GM12878 (cell line): ENCODE measurements at regions not wholly inside any gene's neighbourhood (a gene's known extent, or its start where the extent isn't known, plus 50 kb on each side); places are given as distances from the start of the nearest gene placed in this dataset.

Experiments
- ATAC-seq: fragments of 200-7000 bp; cut with Tn5 transposase; 3 replicates; pipeline ENCODE4 v1.9.1; 2020; ENCODE audit warnings: mild to moderate bottlenecking, moderate library complexity
- BruUV-seq: library from RNA; stranded (reverse); fragments of 400-500 nt; replicated peaks from 2 replicates; lab custom pipeline; 2021; lab: Mats Ljungman, UMichigan
- CTCF ChIA-PET: fragments of 300-600 bp; sonication (Branson Sonifier 250); formaldehyde crosslinking; extraction: SDS; loops from one replicate; lab custom pipeline; 2021; ENCODE audit warnings: inconsistent platforms; lab: Yijun Ruan, JAX
- POLR2A ChIA-PET: fragments of 350-600 bp; formaldehyde crosslinking; extraction: SDS; loops from one replicate; lab custom pipeline; 2021; ENCODE audit warnings: inconsistent platforms; lab: Charles Lee
- RAD21 ChIA-PET: fragments of 300-600 bp; sonication (Branson Sonifier 250); formaldehyde crosslinking; loops from one replicate; lab custom pipeline; 2023; ENCODE audit warnings: antibody characterized with exemption; ENCODE audit not compliant: unreplicated experiment; lab: Charles Lee
- SMC1A ChIA-PET: fragments of 300-600 bp; sonication (Branson Sonifier 250); formaldehyde crosslinking; loops from one replicate; lab custom pipeline; 2023; ENCODE audit not compliant: unreplicated experiment, uncharacterized antibody; lab: Charles Lee
- DNase-seq: peaks from one replicate; pipeline ENCODE4 v3.0.0-alpha.2; 2011; ENCODE audit warnings: low read depth, low spot score
- FAIRE-seq: peaks from 3 replicates; lab custom pipeline; 2011; peaks lifted over from hg19 to GRCh38; lab: Jason Lieb, UNC
- H2AFZ ChIP-seq: 2 replicates; pipeline ENCODE4 v1.6.0; 2011; ENCODE audit warnings: low read depth, low read length, control low read depth; ENCODE audit not compliant: control insufficient read depth
- H3K27ac ChIP-seq: 2 replicates; pipeline ENCODE4 v1.5.1; 2011; ENCODE audit warnings: control low read depth; ENCODE audit not compliant: control insufficient read depth, insufficient read depth
- H3K27me3 ChIP-seq, 2 experiments: replicated peaks in 1 of 2; 2 replicates each; pipeline versions ENCODE4 v1.6.0 to v1.6.1; 2011; ENCODE audit warnings: low read length in 1 of 2; ENCODE audit not compliant: control insufficient read depth in 2 of 2, insufficient read depth in 2 of 2
- H3K36me3 ChIP-seq, 2 experiments: 2 replicates each; pipeline ENCODE4 v1.5.1; 2011; ENCODE audit warnings: low read length in 1 of 2; ENCODE audit not compliant: control insufficient read depth in 2 of 2, insufficient read depth in 2 of 2
- H3K4me1 ChIP-seq: 2 replicates; pipeline ENCODE4 v1.6.1; 2011; ENCODE audit warnings: mild to moderate bottlenecking, low read length, moderate library complexity, mixed read lengths; ENCODE audit not compliant: control insufficient read depth, insufficient read depth
- H3K4me2 ChIP-seq: 2 replicates; pipeline ENCODE4 v1.6.0; 2011; ENCODE audit warnings: control low read depth; ENCODE audit not compliant: control insufficient read depth, insufficient read depth
- H3K4me3 ChIP-seq: fragments of 200-600 bp; sonication (generic); 2 replicates; pipeline ENCODE4 v1.5.1; 2016
- H3K79me2 ChIP-seq: 2 replicates; pipeline ENCODE4 v1.6.0; 2011; ENCODE audit warnings: low read length; ENCODE audit not compliant: control insufficient read depth, insufficient read depth
- H3K9ac ChIP-seq: 2 replicates; pipeline ENCODE4 v1.8.0; 2011; ENCODE audit warnings: low read length, control low read depth, mixed read lengths; ENCODE audit not compliant: control insufficient read depth, insufficient read depth
- H3K9me3 ChIP-seq: replicated peaks from 3 replicates; pipeline ENCODE4 v1.5.1; 2011; ENCODE audit warnings: mild to moderate bottlenecking, low read length; ENCODE audit not compliant: control insufficient read depth, insufficient read depth
- H4K20me1 ChIP-seq: 2 replicates; pipeline ENCODE4 v1.6.0; 2011; ENCODE audit not compliant: control insufficient read depth, insufficient read depth
- CREB1 ChIP-seq: IDR thresholded peaks from 2 replicates; pipeline ENCODE4 v1.6.1; 2012; ENCODE audit warnings: low read depth, mild to moderate bottlenecking, inconsistent platforms
- EP300 ChIP-seq, 2 experiments: fragments of 150-350 bp in 1 of 2; IDR thresholded peaks; 2 replicates each; pipeline ENCODE4 v1.6.1; 2011 to 2012; ENCODE audit warnings: low read depth in 2 of 2, low read length in 2 of 2, borderline replicate concordance in 1 of 2, improper control_type of control experiment in 1 of 2, inconsistent platforms in 1 of 2; ENCODE audit not compliant: control insufficient read depth in 1 of 2
- FOS ChIP-seq: IDR thresholded peaks from 3 replicates; pipeline ENCODE4 v1.6.1; 2011; ENCODE audit warnings: borderline replicate concordance; ENCODE audit not compliant: insufficient read length; ENCODE audit errors: extremely low read depth
- MAX ChIP-seq: IDR thresholded peaks from 2 replicates; pipeline ENCODE4 v1.6.1; 2012; ENCODE audit warnings: low read depth, low read length, improper control_type of control experiment
- MYC ChIP-seq: IDR thresholded peaks from 2 replicates; pipeline ENCODE4 v1.6.1; 2011; ENCODE audit warnings: mild to moderate bottlenecking, low read length, moderate library complexity, inconsistent platforms; ENCODE audit not compliant: insufficient read depth, insufficient replicate concordance, insufficient read length, severe bottlenecking
- PAX5 ChIP-seq: IDR thresholded peaks from 2 replicates; pipeline ENCODE4 v1.6.1; 2011; ENCODE audit warnings: low read depth, low read length, borderline replicate concordance
- RELA ChIP-seq: fragments of 450-650 bp; IDR thresholded peaks from 2 replicates; pipeline ENCODE4 v1.8.0; 2014; ENCODE audit warnings: borderline replicate concordance; ENCODE audit not compliant: partially characterized antibody
- ZZZ3 ChIP-seq: IDR thresholded peaks from 2 replicates; pipeline ENCODE4 v1.6.1; 2011; ENCODE audit warnings: low read depth; ENCODE audit not compliant: control insufficient read depth, insufficient read length
- WGBS: methylation state at CpG from one replicate; pipeline ENCODE4 v1.1.6; 2016; ENCODE audit warnings: low lambda C conversion rate; ENCODE audit not compliant: insufficient replicate concordance, insufficient coverage; ENCODE audit errors: missing lambda C conversion rate; 5-methylcytosine and 5-hydroxymethylcytosine counted together
- in situ Hi-C: fragments of 300-500 bp; cut with MboI; formaldehyde crosslinking; loops from 9 replicates; pipeline ENCODE4 v1.14.3; 2018; ENCODE audit warnings: mixed read lengths
- intact Hi-C: fragments of 100-400 bp; cut with micrococcal nuclease; formaldehyde crosslinking; loops from one replicate; pipeline ENCODE4 v1.14.2; 2022; ENCODE audit not compliant: unreplicated experiment
- TF ChIP-seq, protein P1 (sequence below): fragments of 450-650 bp; IDR thresholded peaks from 2 replicates; pipeline ENCODE4 v1.6.1; 2016; ENCODE audit warnings: mild to moderate bottlenecking

- H3K36me3 ChIP-seq = no peaks in the 10 kb centered on the region
- DNase-seq = no peak
- H3K79me2 ChIP-seq = no peaks in the 10 kb centered on the region
- TF ChIP-seq FOS (no peak), PAX5 (no peak), CREB1 (no peak), EP300 (IDR thresholded peaks at IDR 0.05; ENCODE audit: borderline replicate concordance in 1 of 2, control insufficient read depth in 1 of 2, low read depth in 2 of 2, low read length in 2 of 2) (no peak), ZZZ3 (no peak), MAX (no peak), RELA (no peak), MYC (no peak)
- TF ChIP-seq, protein P1, sequence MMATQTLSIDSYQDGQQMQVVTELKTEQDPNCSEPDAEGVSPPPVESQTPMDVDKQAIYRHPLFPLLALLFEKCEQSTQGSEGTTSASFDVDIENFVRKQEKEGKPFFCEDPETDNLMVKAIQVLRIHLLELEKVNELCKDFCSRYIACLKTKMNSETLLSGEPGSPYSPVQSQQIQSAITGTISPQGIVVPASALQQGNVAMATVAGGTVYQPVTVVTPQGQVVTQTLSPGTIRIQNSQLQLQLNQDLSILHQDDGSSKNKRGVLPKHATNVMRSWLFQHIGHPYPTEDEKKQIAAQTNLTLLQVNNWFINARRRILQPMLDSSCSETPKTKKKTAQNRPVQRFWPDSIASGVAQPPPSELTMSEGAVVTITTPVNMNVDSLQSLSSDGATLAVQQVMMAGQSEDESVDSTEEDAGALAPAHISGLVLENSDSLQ = no peak
- no peak overlapping the region for H3K9ac ChIP-seq
- BruUV-seq = no TSS peak
- ChIA-PET CTCF (no interaction called here), POLR2A (no interaction called here), SMC1A (interaction anchor here (0.7 kb wide), 1 partner anchor 240 kb away, joined by 4 read pairs; no protein-coding TSS in a partner anchor), RAD21 (no interaction called here)
- intact Hi-C loops (no loop called here), in situ Hi-C loops (no loop called here)
- no peaks in the 10 kb centered on the region for H3K4me1 ChIP-seq
- no peak overlapping the region for H3K27ac ChIP-seq
- no peaks in the 10 kb centered on the region for H3K27me3 ChIP-seq
- 25% methylated on average over 3 of the region's 3 CpGs for WGBS
- H4K20me1 ChIP-seq = no peaks in the 10 kb centered on the region
- ATAC-seq = no peak
- H3K4me2 ChIP-seq = no peak overlapping the region
- FAIRE-seq = no peak
- H3K9me3 ChIP-seq = no peaks in the 10 kb centered on the region
- H2AFZ ChIP-seq = no peak overlapping the region
- no peak overlapping the region for H3K4me3 ChIP-seq
Measured at GRCh38 chr4:154916068-154916467, 135.0 kb downstream of the RBM46 start.
